Endodermal cell (in vitro differentiated cells): ENCODE measurements at regions not wholly inside any gene's neighbourhood (a gene's known extent, or its start where the extent isn't known, plus 50 kb on each side); places are given as distances from the start of the nearest gene placed in this dataset.

ENCODE experiments used
- DNase-seq: peaks from one replicate; pipeline ENCODE4 v3.0.0-alpha.2; 2017
- H3K27ac ChIP-seq: 2 replicates; pipeline ENCODE4 v1.5.1; 2013; ENCODE audit warnings: mild to moderate bottlenecking, low read depth, low read length, moderate library complexity
- H3K27me3 ChIP-seq: 2 replicates; pipeline ENCODE4 v1.6.1; 2013; ENCODE audit warnings: mild to moderate bottlenecking, low read length, moderate library complexity; ENCODE audit not compliant: insufficient read depth, control insufficient read depth, poor library complexity, severe bottlenecking
- H3K36me3 ChIP-seq: 2 replicates; pipeline ENCODE4 v1.7.0; 2013; ENCODE audit warnings: mild to moderate bottlenecking, low read length, moderate library complexity; ENCODE audit not compliant: control insufficient read depth, insufficient read depth
- H3K4me1 ChIP-seq: one replicate; pipeline ENCODE4 v1.7.0; 2013; ENCODE audit warnings: low read length; ENCODE audit not compliant: control insufficient read depth, insufficient read depth
- H3K4me3 ChIP-seq: 2 replicates; pipeline ENCODE4 v1.5.1; 2013; ENCODE audit warnings: mild to moderate bottlenecking, low read length, moderate library complexity
- H3K9ac ChIP-seq: 2 replicates; pipeline ENCODE4 v1.6.1; 2013; ENCODE audit warnings: mild to moderate bottlenecking, low read length, moderate library complexity; ENCODE audit not compliant: poor library complexity, severe bottlenecking; ENCODE audit errors: extremely low read depth
- H3K9me3 ChIP-seq: 2 replicates; pipeline ENCODE4 v1.6.1; 2013; ENCODE audit warnings: mild to moderate bottlenecking, low read length, moderate library complexity; ENCODE audit not compliant: control insufficient read depth
- H3K27ac Mint-ChIP-seq: 2 replicates; pipeline ENCODE4 v1.8.0; 2020; ENCODE audit warnings: mixed read lengths
- H3K27me3 Mint-ChIP-seq: 2 replicates; pipeline ENCODE4 v1.8.0; 2021; ENCODE audit warnings: mild to moderate bottlenecking, mixed read lengths; ENCODE audit not compliant: insufficient read depth
- H3K36me3 Mint-ChIP-seq: 2 replicates; pipeline ENCODE4 v1.8.0; 2020; ENCODE audit warnings: low read depth, mixed read lengths
- H3K4me1 Mint-ChIP-seq: 2 replicates; pipeline ENCODE4 v1.8.0; 2020; ENCODE audit warnings: mixed read lengths
- H3K4me3 Mint-ChIP-seq: 2 replicates; pipeline ENCODE4 v1.8.0; 2020; ENCODE audit warnings: mild to moderate bottlenecking, moderate library complexity, mixed read lengths
- H3K9me3 Mint-ChIP-seq: 2 replicates; pipeline ENCODE4 v1.8.0; 2020; ENCODE audit warnings: mild to moderate bottlenecking, mixed read lengths
- WGBS, 2 experiments: methylation state at CpG; one replicate each; pipeline versions ENCODE4 v1.1.5 to v1.1.7; 2013; ENCODE audit warnings: missing lambda C conversion rate in 2 of 2, mixed read lengths in 1 of 2; ENCODE audit not compliant: insufficient coverage in 1 of 2, insufficient read length in 1 of 2; 5-methylcytosine and 5-hydroxymethylcytosine counted together
- TF ChIP-seq, protein P1 (sequence below): fragments of 200-600 bp; sonication (generic); conservative IDR thresholded peaks from 2 replicates; pipeline ENCODE4 v1.5.0; 2021; ENCODE audit warnings: antibody characterized with exemption, mild to moderate bottlenecking

DNA sequence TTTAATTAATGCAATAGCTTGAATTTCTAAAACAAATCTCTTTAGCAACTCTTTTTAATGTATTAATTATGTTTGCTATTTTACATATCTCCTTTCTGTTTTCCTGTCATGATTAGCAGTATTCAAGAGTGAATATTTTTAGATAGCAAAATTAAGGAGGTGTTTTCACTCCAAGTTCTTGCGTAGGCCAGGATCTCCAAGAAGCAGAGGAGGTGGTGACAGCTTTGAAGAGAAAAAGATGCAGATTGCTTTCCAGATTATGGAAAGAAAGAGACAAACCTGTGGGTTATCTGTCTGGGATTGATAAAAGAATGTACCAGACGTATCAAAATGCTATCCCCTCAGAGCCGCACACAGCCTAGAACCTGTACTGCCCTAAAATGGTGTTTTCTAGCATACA lies 163.5 kb upstream of the FAM98A start:
- Histone ChIP-seq H3K4me3 (no peak overlapping the region), H3K9ac (no peak overlapping the region), H3K36me3 (no peaks in the 10 kb centered on the region), H3K27ac (no peak overlapping the region), H3K9me3 (no peaks in the 10 kb centered on the region), H3K4me1 (no peaks in the 10 kb centered on the region), H3K27me3 (no peaks in the 10 kb centered on the region)
- no peaks in the 10 kb centered on the region for H3K27me3 Mint-ChIP-seq
- H3K9me3 Mint-ChIP-seq = peaks cover 20% of the 10 kb centered on the region
- H3K27ac Mint-ChIP-seq = no peak overlapping the region
- H3K4me3 Mint-ChIP-seq = no peak overlapping the region
- no peak for DNase-seq
- no peaks in the 10 kb centered on the region for H3K36me3 Mint-ChIP-seq
- H3K4me1 Mint-ChIP-seq = peaks cover 5% of the 10 kb centered on the region
- WGBS, 2 experiments = 89 to 100% methylated on average over 1 to 3 of the region's 3 CpGs
- TF ChIP-seq, protein P1, sequence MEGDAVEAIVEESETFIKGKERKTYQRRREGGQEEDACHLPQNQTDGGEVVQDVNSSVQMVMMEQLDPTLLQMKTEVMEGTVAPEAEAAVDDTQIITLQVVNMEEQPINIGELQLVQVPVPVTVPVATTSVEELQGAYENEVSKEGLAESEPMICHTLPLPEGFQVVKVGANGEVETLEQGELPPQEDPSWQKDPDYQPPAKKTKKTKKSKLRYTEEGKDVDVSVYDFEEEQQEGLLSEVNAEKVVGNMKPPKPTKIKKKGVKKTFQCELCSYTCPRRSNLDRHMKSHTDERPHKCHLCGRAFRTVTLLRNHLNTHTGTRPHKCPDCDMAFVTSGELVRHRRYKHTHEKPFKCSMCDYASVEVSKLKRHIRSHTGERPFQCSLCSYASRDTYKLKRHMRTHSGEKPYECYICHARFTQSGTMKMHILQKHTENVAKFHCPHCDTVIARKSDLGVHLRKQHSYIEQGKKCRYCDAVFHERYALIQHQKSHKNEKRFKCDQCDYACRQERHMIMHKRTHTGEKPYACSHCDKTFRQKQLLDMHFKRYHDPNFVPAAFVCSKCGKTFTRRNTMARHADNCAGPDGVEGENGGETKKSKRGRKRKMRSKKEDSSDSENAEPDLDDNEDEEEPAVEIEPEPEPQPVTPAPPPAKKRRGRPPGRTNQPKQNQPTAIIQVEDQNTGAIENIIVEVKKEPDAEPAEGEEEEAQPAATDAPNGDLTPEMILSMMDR = no peak

DNA sequence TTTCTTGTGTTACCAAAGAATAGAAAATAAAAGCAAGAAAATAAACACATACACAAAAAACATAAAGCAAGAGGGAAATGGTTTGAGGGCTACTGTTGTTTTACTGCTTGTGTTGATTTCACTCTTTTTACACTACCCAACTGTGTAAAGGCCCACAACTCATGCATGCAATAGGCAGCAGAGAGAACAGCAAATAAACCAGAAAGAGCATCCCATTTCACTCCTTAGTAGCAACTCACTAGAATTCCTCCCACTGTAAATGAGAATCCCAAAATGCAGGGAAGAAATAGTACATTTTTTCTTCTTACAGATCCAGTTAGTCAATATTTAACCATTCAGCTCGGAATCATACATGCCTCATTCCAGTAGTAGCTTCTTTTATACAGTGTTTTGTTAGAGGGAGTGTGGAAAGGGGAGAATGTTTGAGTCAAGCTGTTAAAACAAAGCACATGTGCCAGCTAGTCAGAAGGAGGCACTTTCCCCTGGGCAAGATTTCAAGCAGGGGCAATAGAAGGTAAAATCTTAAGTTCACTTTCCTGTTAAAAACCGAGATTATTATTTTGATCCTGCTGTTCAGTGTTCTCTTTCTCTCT lies 147.2 kb upstream of the FAM98A start:
- no peaks in the 10 kb centered on the region for H3K27me3 ChIP-seq
- WGBS, 2 experiments = 76 to 100% methylated on average over 1 to 2 of the region's 2 CpGs
- TF ChIP-seq, protein P1 = no peak
- H3K27me3 Mint-ChIP-seq = no peaks in the 10 kb centered on the region
- no peak overlapping the region for H3K4me3 Mint-ChIP-seq
- peaks cover 13% of the 10 kb centered on the region for H3K9me3 Mint-ChIP-seq
- no peaks in the 10 kb centered on the region for H3K4me1 ChIP-seq
- DNase-seq = no peak
- no peak overlapping the region for H3K27ac ChIP-seq
- no peaks in the 10 kb centered on the region for H3K36me3 ChIP-seq
- H3K4me1 Mint-ChIP-seq = no peaks in the 10 kb centered on the region
- H3K36me3 Mint-ChIP-seq = no peaks in the 10 kb centered on the region
- no peak overlapping the region for H3K4me3 ChIP-seq
- H3K27ac Mint-ChIP-seq = no peak overlapping the region
- H3K9ac ChIP-seq = no peak overlapping the region
- H3K9me3 ChIP-seq = peaks cover 4% of the 10 kb centered on the region

DNA sequence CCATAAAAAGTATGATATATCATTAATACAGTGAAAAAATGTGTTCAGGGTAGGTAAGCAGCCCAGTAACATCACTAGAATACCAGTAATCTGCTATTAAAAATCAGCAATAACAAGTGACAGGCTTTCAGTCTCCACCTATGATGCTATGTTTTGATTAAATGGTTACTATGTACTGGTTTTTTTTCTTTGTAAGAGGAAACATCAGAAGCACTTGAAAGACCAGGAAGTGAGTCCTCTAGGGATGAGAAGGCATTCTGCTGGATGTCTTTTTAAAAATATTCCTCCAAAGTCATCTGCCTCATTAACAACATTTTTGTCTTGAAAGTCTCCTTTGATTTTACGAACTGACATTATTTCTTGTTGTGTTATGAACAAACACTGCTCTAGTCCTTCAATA lies 136.0 kb upstream of the FAM98A start:
- no peak for DNase-seq
- H3K4me3 Mint-ChIP-seq = no peak overlapping the region
- no peaks in the 10 kb centered on the region for H3K27me3 ChIP-seq
- no peaks in the 10 kb centered on the region for H3K9me3 Mint-ChIP-seq
- H3K9me3 ChIP-seq = no peaks in the 10 kb centered on the region
- TF ChIP-seq, protein P1 = no peak
- no peak overlapping the region for H3K27ac ChIP-seq
- H3K27me3 Mint-ChIP-seq = no peaks in the 10 kb centered on the region
- H3K4me3 ChIP-seq = no peak overlapping the region
- H3K9ac ChIP-seq = no peak overlapping the region
- no peaks in the 10 kb centered on the region for H3K4me1 Mint-ChIP-seq
- 97% methylated on average over 1 of the region's 1 CpG; no CpG with 5 or more reads in 1 of the 2 experiments for WGBS, 2 experiments
- H3K36me3 ChIP-seq = no peaks in the 10 kb centered on the region
- H3K27ac Mint-ChIP-seq = no peak overlapping the region
- H3K4me1 ChIP-seq = no peaks in the 10 kb centered on the region
- no peaks in the 10 kb centered on the region for H3K36me3 Mint-ChIP-seq
